ENCODE measurements at regions not wholly inside any gene's neighbourhood (a gene's known extent, or its start where the extent isn't known, plus 50 kb on each side); places are given as distances from the start of the nearest gene placed in this dataset.

DNA sequence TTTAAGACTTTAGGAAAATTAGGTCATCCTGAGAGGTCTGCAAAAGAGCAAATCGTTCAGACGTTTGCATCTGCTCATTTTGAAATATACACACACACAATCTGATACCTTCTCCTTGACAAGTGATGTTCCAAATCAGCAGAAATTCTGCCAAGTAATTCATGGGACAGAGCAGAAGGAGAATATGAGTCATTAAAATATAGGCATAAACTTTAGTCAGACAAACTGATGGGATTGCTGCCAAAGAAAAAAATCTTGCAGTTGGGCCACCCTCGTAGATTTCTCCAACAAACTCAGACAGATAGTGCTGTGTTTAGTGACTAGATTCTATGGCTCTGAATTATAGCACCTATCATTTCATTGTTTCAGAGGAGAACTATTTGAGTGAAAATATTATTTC, 336.3 kb downstream of the NYAP2 start:
- TF ChIP-seq SUZ12 (IDR thresholded peaks at IDR 0.05; ENCODE audit: extremely low read depth, insufficient read depth, insufficient read length): no peak
- no peak for TF ChIP-seq YY1 (IDR thresholded peaks at IDR 0.05; ENCODE audit: insufficient read depth, insufficient read length)
- TF ChIP-seq ZNF274 (IDR thresholded peaks at IDR 0.05; ENCODE audit: low read depth, low read length): no peak
